B cell (primary cell): ENCODE measurements at regions not wholly inside any gene's neighbourhood (a gene's known extent, or its start where the extent isn't known, plus 50 kb on each side); places are given as distances from the start of the nearest gene placed in this dataset.
A peak's percentile ranks its signal among the peaks of the same experiment; 100 is the strongest.

Experiments used
- ATAC-seq: fragments of 200-7000 bp; cut with Tn5 transposase; one replicate; pipeline ENCODE4 v1.10.0; 2021; ENCODE audit warnings: low read depth, mild to moderate bottlenecking, moderate number of reproducible peaks, moderate library complexity
- CTCF ChIA-PET: fragments of 350-600 bp; sonication (Branson Sonifier 250); formaldehyde crosslinking; loops from one replicate; lab custom pipeline; 2021; ENCODE audit warnings: antibody characterized with exemption, inconsistent platforms; lab: Charles Lee
- POLR2A ChIA-PET: fragments of 350-600 bp; sonication (Branson Sonifier 250); formaldehyde crosslinking; loops from one replicate; lab custom pipeline; 2021; ENCODE audit warnings: antibody characterized with exemption; lab: Charles Lee
- DNase-seq: peaks from one replicate; pipeline ENCODE4 v3.0.0; 2013
- H2AFZ ChIP-seq: 2 replicates; pipeline ENCODE4 v1.6.1; 2012; ENCODE audit warnings: mild to moderate bottlenecking, low read depth, low read length; ENCODE audit not compliant: insufficient read depth, poor library complexity, severe bottlenecking
- H3K27ac ChIP-seq, 2 donors: 1 replicate in 1 of 2; 2 replicates in 1 of 2; pipeline ENCODE4 v1.5.1; 2012 to 2013; ENCODE audit warnings: low read length in 2 of 2, mild to moderate bottlenecking in 2 of 2, moderate library complexity in 1 of 2
- H3K27me3 ChIP-seq, 4 experiments: fragments of 200-600 bp in 1 of 4; sonication (generic) in 1 of 4; replicated peaks in 1 of 4; 1 replicate in 2 of 4; 2 replicates in 2 of 4; pipeline versions ENCODE4 v1.6.1 to v1.7.0; 2013 to 2016; ENCODE audit warnings: low read length in 3 of 4, mild to moderate bottlenecking in 2 of 4, mixed read lengths in 1 of 4, moderate library complexity in 1 of 4; ENCODE audit not compliant: insufficient read depth in 4 of 4, control insufficient read depth in 3 of 4; ENCODE audit errors: control extremely low read depth in 1 of 4
- H3K36me3 ChIP-seq, 2 experiments: replicated peaks in 1 of 2; 1 replicate in 1 of 2; 2 replicates in 1 of 2; pipeline versions ENCODE4 v1.6.1 to v1.7.1; 2013; ENCODE audit warnings: low read length in 1 of 2; ENCODE audit not compliant: insufficient read depth in 2 of 2, control insufficient read depth in 1 of 2; ENCODE audit errors: control extremely low read depth in 1 of 2, extremely low read depth in 1 of 2
- H3K4me1 ChIP-seq, 2 donors: fragments of 200-600 bp in 1 of 2; sonication (generic) in 1 of 2; 1 replicate in 1 of 2; 2 replicates in 1 of 2; pipeline versions ENCODE4 v1.5.1 to v1.6.1; 2013 to 2017; ENCODE audit warnings: low read length in 2 of 2; ENCODE audit not compliant: control insufficient read depth in 2 of 2, insufficient read depth in 2 of 2
- H3K4me2 ChIP-seq: replicated peaks from 2 replicates; pipeline ENCODE3; 2012; ENCODE audit warnings: mild to moderate bottlenecking, low read depth, low read length; ENCODE audit not compliant: poor library complexity, severe bottlenecking
- H3K4me3 ChIP-seq, 5 experiments: fragments of 200-600 bp in 1 of 5; sonication (generic) in 1 of 5; 1 replicate in 3 of 5; 2 replicates in 2 of 5; pipeline versions ENCODE4 v1.5.1 to v1.7.0; 2011 to 2016; ENCODE audit warnings: low read length in 4 of 5, mild to moderate bottlenecking in 4 of 5, low read depth in 2 of 5, control low read depth in 1 of 5, moderate library complexity in 1 of 5; ENCODE audit not compliant: insufficient read depth in 1 of 5; ENCODE audit errors: control extremely low read depth in 1 of 5, extremely low read depth in 1 of 5
- H3K79me2 ChIP-seq: fragments of 200-600 bp; sonication (generic); one replicate; pipeline ENCODE4 v1.6.0; 2016; ENCODE audit warnings: low read length; ENCODE audit not compliant: control insufficient read depth, insufficient read depth
- H3K9ac ChIP-seq: fragments of 200-600 bp; sonication (generic); 2 replicates; pipeline ENCODE4 v1.6.1; 2017; ENCODE audit warnings: mild to moderate bottlenecking, low read length, moderate library complexity
- H3K9me3 ChIP-seq, 3 donors: one replicate each; pipeline versions ENCODE4 v1.6.1 to v1.7.1; 2013; ENCODE audit warnings: low read length in 2 of 3; ENCODE audit not compliant: control insufficient read depth in 2 of 3, insufficient read depth in 1 of 3; ENCODE audit errors: control extremely low read depth in 1 of 3
- H4K20me1 ChIP-seq: 2 replicates; pipeline ENCODE4 v1.6.0; 2012; ENCODE audit warnings: mild to moderate bottlenecking, low read length; ENCODE audit not compliant: insufficient read depth, control insufficient read depth, poor library complexity, severe bottlenecking
- H3K27ac Mint-ChIP-seq: one replicate; pipeline ENCODE4 v1.8.0; 2021; ENCODE audit warnings: mixed read lengths
- H3K27me3 Mint-ChIP-seq: one replicate; pipeline ENCODE4 v1.8.0; 2021; ENCODE audit warnings: mixed read lengths
- H3K4me1 Mint-ChIP-seq: one replicate; pipeline ENCODE4 v1.8.0; 2021; ENCODE audit warnings: mixed read lengths
- H3K4me3 Mint-ChIP-seq: one replicate; pipeline ENCODE4 v1.8.0; 2021; ENCODE audit warnings: mixed read lengths
- H3K9me3 Mint-ChIP-seq: one replicate; pipeline ENCODE4 v1.8.0; 2022; ENCODE audit warnings: mixed read lengths; ENCODE audit not compliant: insufficient read depth
- CTCF ChIP-seq: fragments of 200-600 bp; IDR thresholded peaks from one replicate; pipeline ENCODE4 v1.8.0; 2022; ENCODE audit warnings: antibody characterized with exemption, mild to moderate bottlenecking
- EZH2 ChIP-seq: IDR thresholded peaks from 2 replicates; pipeline ENCODE4 v1.6.1; 2012; ENCODE audit warnings: borderline replicate concordance, low read depth, mild to moderate bottlenecking, moderate library complexity, low read length; ENCODE audit not compliant: insufficient read depth, poor library complexity, severe bottlenecking
- WGBS: methylation state at CpG from one replicate; pipeline ENCODE4 v1.1.5; 2013; ENCODE audit warnings: missing lambda C conversion rate; ENCODE audit not compliant: insufficient coverage; 5-methylcytosine and 5-hydroxymethylcytosine counted together
- intact Hi-C: fragments of 100-400 bp; cut with micrococcal nuclease; formaldehyde crosslinking; loops from one replicate; pipeline ENCODE4 v1.10.0; 2022

GRCh38 chr1:38175121-38175520 lies 128.5 kb upstream of the POU3F1 start:
- ATAC-seq (no peak), DNase-seq (no peak)
- H3K27ac ChIP-seq: no peak overlapping the region
- Mint-ChIP-seq H3K4me1 (peaks cover 22% of the 10 kb centered on the region), H3K4me3 (no peak overlapping the region), H3K9me3 (no peaks in the 10 kb centered on the region), H3K27me3 (no peaks in the 10 kb centered on the region), H3K27ac (no peak overlapping the region)
- no peak overlapping the region for H3K4me2 ChIP-seq
- H3K36me3 ChIP-seq: no peaks in the 10 kb centered on the region
- H3K4me3 ChIP-seq: no peak overlapping the region
- CTCF ChIA-PET: interaction anchor here (0.9 kb wide), 1 partner anchor 8 kb away, joined by 3 read pairs; no protein-coding TSS in a partner anchor
- H3K27me3 ChIP-seq: no peaks in the 10 kb centered on the region
- H3K79me2 ChIP-seq: no peaks in the 10 kb centered on the region
- intact Hi-C loops: no loop called here
- WGBS: 96% methylated on average over 6 of the region's 9 CpGs
- no peak overlapping the region for H3K9ac ChIP-seq
- no peaks in the 10 kb centered on the region for H3K9me3 ChIP-seq
- H4K20me1 ChIP-seq: no peaks in the 10 kb centered on the region
- H2AFZ ChIP-seq: no peak overlapping the region
- TF ChIP-seq EZH2: no peak
- no peak for TF ChIP-seq CTCF
- peaks cover 8 to 16% of the 10 kb centered on the region in 2 donors for H3K4me1 ChIP-seq
- POLR2A ChIA-PET: no interaction called here

- POLR2A ChIA-PET: no interaction called here
- no peaks in the 10 kb centered on the region for H3K27me3 Mint-ChIP-seq
- intact Hi-C loops: no loop called here
- Histone ChIP-seq H3K36me3 (no peaks in the 10 kb centered on the region), H3K79me2 (no peaks in the 10 kb centered on the region), H3K9me3 (peaks cover 0 to 3% (median 0%) of the 10 kb centered on the region in 3 donors), H3K27ac (no peak overlapping the region), H3K27me3 (no peaks in the 10 kb centered on the region), H2AFZ (no peak overlapping the region), H4K20me1 (no peaks in the 10 kb centered on the region), H3K9ac (no peak overlapping the region), H3K4me1 (peaks cover 8 to 16% of the 10 kb centered on the region in 2 donors), H3K4me3 (no peak overlapping the region), H3K4me2 (peak overlapping the region; percentile 7)
- peaks cover 22% of the 10 kb centered on the region for H3K4me1 Mint-ChIP-seq
- CTCF ChIA-PET: no interaction called here
- DNase-seq (peak; percentile 40), ATAC-seq (peak; percentile 39)
- no peaks in the 10 kb centered on the region for H3K9me3 Mint-ChIP-seq
- peak overlapping the region; percentile 78 for H3K27ac Mint-ChIP-seq
- TF ChIP-seq CTCF: no peak
- no peak for TF ChIP-seq EZH2
- H3K4me3 Mint-ChIP-seq: peak overlapping the region; percentile 76
- 69% methylated on average over 4 of the region's 5 CpGs for WGBS
Measured at GRCh38 chr1:38173848-38174247, 127.3 kb upstream of the POU3F1 start.
